Forelimb muscle (tissue), 1 donor: ENCODE measurements at regions not wholly inside any gene's neighbourhood (a gene's known extent, or its start where the extent isn't known, plus 50 kb on each side); places are given as distances from the start of the nearest gene placed in this dataset.
"Not testable (repeated sequence)": the region's sequence is repeated elsewhere in the genome, so short reads cannot be mapped to it uniquely, and the experiment has no call there.

Experiments used
- DNase-seq: peaks from one replicate; pipeline ENCODE4 v3.0.0-alpha.2; 2013; ENCODE audit warnings: low read depth

DNA sequence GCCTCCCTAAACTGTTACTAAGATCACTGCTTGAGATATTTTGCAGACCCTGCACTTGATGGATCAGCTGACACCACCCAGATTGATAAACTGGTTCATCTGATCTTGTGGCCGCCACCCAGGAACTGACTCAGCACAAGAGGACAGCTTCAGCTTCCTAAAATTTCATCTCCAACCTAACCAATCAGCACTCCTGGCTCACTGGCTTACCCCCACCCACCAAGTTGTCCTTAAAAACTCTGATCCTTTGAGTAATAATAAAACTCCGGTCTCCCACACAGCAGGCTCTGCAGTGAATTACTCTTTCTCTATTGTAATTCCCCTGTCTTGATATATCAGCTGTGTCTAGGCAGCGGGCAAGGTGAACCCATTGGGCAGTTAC is 174.8 kb downstream of the UTP18 start:
- no peak for DNase-seq

DNA sequence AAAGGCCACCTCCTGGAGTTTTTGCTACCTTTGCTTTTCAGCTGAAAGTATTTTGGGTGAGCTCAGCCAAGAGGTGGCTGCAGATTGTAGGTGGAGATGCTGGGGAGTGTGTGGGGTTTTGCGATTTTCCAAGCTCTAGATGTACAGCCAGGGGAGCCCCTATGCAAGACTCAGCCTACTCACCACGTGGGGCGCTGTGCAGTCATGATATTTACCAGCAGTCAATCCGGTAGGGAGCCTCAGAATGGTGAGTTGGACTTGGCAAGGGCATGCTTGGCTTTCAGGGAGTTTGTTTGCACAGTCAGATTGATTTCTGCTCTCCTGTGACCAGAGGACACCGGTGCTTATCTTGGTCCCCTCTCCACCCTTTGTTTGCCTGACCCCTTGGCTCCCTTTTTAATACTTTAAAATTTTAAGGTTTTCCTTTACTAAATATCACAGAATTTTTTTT is 175.3 kb downstream of the UTP18 start:
- DNase-seq: no peak

DNA sequence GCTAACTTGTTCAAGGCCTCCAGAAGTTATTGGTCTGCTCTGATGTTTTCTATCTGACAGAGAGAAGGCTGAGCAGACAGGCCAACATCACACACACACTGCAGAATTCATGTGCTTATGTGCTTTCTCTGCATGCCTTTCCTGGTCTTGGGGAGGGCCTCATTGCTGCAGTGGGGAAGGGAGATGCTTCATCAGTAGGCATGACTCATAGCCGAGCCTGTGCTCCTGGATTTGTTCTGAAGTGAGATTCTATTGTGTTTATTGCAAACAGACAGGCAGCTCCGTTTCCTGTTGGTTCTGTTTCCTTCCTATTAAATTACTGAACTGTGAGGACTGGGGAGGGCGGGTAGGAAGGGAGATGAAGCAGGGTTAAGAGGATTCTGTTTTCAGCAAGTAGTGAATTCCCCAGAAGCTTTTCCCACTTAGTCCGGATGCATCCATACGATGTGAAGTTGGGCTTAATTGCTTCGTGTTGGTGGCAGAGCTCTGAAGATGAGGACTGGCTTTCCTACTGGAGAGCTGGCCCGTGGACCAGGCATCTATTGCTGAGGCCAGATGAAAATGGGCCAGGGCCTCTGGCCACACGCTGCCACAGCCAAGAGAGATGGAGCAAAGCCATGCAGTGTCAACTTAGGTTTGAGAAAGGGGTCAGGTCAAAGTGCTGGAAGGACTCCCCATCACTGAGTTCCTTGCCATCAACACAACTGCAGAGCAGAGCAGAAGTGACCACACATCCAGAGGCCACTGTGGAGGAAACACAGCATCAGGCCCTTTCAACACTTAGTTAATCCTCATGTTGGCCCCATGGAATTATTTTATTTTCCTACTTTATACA is 179.3 kb downstream of the UTP18 start:
- no peak for DNase-seq

DNA sequence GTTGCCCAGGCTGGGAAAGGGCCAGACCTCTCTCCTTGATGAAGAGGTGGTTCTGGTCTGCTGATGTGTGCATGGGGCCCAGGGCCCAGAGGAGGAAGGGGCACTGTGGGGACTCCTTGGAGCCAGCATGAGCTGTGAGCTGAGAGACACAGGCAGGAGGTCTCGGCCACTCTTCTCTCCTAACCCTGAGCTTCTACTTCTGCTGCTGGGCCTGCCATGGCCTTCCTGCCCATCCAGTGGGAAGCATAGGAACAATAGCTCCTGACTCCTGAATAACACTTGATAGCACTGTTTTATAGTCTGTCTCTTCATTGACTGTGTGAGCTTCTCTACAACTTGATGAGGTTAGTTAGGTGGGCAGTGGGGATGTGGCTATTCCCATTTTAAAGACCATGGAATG is 181.1 kb downstream of the UTP18 start:
- no peak for DNase-seq

DNA sequence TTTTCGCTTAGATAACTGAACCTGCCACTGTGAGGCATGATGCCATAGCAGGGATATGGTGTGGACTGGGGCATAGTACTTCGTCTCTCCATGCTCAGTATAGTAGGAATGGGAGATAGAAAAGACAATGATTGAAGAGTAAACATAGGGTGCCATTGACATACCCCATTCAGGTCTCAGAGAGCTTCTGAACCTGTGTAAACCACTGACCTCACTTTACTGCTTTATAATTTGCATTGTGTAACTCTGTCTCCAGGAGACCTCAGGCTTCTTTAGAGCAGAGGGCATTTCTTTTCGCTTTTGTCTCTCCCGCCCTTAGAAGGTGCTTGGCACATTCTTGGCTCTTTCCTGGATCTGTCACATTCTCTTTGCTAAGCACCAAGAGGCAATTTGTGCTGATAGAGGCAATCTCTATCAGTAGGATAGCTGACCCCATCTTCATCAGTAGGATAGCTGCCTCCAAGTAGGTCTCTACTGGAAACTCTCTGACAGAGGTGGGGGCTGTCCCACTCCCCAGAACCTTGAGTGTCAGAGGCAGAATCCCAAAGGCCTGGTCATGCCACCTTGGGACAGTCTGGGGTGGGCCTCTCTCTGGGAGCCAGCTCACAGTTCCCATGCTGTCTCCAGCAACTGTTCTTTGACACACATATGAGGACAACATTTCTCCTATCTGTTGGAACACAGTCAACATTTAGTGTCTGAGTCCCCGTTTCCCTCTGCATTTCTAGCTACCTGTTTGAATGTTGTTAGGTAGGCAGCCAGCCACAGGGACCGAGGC is 181.9 kb downstream of the UTP18 start:
- no peak for DNase-seq

DNA sequence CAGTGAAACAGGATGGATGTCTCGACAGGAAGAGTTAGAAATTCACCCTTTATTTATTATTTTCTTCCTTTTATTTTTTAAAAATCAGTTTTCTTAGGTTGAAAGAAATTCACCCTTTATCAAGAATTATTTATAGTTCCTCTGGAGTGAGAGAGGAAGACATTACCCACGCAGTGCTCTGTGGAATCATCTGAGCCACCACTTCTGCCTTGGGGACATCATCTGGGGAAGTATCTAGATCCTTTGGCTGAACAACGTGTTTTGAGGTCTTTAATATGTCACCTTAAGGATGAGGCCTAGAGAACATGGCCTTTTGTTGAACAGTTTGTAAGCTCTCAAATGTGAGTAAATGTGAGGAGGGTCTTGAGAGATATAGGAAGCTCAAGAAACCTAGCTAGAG is 183.3 kb downstream of the UTP18 start:
- no peak for DNase-seq

DNA sequence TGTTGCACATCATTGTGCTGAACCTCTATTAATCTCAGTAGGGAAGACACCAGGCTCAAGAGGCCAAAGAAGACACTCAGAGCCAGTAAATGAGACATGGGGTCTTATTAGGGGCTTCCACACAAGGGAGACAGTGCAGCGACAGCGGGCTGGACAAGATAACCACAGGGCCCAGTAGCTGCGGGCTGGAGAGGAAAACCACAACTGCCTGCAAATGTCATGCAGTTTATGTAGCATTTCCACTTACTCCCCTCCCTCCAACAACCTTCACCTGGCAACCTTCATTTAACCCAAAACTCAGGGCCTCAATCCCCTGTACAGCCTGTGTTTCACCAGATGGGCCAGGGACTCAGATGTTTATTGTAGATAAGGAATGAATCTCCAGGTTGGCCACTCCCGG is 185.6 kb downstream of the UTP18 start:
- no peak for DNase-seq

DNA sequence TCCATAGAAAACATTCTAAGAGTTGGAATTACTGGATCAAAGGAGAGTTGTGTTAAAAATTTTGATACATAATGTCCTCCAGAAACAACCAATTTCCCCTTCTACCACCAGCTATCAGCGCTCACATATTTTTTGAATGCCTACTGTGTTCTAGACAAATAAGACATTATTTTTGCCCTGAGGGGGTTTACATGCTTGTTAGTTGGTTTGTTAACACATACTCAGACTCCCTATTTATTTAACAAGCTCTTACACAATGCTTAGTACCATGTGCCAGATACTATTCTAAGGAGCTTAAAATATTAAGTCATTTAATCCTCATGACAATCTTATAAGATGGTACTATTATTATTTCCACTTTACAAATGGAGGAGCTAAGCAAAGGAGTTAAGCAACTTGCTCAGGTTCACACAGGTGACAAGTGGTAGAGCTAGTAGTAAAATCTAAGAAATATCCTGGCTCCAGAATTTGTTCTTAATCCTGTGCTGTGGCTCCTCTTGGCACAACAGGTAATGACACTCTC is 194.2 kb downstream of the UTP18 start:
- no peak for DNase-seq

DNA sequence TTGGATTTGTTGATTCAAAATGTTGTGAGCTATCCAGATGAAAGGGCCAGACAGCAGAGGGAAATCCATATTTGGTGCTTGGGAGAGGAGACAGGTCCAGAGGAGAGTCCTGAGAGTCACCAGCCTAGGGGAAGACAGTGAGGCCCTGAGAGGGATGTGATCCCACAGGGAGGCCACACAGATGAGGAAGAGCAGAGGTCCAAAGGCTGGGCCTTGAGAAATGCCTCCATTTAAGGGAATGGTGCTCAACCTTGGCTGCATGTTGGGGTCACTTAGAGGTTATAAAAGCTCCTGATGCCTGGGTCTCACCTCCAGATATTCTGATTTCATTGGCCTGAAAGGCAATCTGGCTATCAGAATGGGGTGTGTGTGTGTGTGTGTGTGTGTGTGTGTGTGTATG is 194.9 kb downstream of the UTP18 start:
- no peak for DNase-seq

DNA sequence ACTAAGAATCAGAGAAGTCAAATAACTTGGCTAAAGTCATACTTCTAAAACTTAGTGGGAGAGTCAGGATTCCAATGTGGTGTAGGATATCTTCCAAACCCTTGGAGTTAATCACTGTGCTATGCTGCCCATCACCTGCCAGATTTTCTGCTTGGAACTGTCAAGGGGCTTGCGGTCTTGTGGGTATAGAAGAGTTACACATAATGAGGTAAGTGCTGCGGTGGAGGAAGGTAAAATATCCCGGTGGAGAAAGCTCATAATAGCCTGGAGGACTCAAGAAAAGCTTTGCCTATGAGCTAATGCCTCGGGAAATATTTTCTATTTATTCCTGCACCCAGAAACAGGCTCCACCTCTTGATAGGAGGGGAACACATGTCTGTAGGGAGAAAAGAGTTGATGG is 195.6 kb downstream of the UTP18 start:
- DNase-seq: no peak

DNA sequence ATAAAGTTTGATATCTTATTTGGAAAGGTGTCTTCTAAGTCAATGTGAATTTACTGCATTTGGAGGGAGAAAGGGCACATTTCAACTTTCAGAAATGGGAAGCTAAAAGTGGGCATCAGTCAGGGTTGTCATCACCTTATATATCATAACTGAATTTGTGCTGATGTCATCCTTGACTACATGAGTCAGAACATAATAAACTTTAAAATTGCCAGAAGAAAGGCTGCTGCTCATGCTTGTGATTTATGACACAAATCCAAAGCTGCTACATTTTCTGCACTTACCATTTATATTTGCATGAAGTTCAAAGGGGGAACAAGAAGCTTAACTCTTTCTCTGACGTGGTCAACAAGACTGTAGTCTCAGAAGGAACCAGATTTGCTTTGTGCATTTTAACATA is 196.6 kb downstream of the UTP18 start:
- DNase-seq: no peak

DNA sequence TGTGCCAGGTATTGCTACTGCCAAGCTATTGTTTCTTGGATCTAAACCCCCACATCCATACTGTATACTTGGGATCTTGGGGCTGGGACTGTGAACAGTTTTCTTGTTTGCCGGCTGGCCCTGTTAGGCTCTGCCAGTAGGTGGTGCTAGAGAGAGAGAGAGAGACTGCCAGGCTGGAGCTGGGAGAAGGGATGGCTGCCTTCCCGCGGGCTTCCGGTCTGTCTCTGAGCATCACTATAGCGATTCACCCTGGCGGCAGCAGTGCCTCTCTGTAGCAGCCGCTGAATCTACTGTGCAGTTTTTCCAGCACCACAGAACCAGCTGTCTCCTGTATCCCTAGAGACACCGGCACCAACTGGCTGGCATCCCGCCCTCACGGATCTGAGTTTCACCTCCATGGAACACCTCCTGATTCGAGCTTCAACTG is 201.2 kb downstream of the UTP18 start:
- DNase-seq: no peak

DNA sequence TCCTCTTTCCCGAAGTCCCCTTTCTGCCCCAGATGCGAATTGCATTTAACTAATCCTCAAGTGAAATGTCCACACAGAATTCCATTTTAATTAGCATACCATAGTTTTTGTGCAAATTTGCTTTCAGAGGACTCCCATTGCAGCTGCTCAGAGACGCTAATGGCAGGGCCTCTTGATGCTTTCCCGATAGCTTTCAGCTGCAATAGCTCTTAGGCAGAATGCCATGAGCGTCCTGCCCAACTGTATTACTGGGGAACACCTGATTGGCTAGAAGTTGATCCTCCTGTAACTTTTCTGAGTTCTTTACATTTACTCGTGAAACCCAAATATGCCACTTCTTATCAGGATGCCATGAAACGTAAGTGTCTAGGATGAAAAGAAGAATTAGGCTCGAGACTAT is 203.0 kb downstream of the UTP18 start:
- no peak for DNase-seq

DNA sequence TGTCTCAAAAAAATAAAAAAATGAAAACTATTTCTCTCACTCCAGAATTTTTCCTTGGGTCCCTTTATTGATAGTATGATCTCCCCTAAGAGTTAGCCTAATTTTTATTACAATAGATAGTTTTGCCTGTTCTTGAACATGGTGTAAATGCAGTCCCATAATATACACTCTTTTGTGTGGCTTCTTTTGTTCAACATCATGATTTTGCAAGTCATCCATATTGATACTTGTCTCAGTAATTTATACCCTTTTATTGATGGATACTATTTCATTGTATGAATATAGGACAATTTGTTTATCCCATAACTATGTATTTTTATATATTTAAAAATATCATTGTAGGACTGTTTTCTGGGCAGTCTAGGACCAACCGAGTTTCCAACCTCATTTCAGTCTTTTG is 207.0 kb downstream of the UTP18 start:
- no peak for DNase-seq

DNA sequence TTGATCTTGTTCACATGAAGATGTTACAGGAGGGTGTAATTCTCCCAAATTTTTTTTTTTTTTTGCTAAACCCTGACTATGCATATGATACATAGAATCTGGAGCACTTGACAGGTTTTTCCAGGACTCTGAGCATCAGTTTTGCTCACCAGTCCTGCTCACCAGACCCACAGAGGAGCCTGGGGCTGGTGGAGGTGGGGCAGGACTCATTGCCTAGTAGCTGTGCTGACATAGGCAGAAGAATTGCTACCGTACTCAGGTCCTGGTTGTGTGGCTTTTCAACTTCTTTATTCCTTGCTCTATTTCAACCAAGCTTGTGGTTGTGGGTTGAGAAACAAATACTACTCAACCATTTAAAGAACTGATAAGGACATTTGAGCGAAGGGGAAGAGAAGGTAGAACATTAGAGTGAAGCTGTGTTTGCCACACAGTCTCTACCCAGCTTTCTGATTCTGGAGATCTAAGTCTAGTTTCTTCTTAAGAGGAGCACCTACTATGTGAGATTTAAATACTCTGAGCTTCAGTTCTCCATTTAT is 212.4 kb downstream of the UTP18 start:
- no peak for DNase-seq

DNA sequence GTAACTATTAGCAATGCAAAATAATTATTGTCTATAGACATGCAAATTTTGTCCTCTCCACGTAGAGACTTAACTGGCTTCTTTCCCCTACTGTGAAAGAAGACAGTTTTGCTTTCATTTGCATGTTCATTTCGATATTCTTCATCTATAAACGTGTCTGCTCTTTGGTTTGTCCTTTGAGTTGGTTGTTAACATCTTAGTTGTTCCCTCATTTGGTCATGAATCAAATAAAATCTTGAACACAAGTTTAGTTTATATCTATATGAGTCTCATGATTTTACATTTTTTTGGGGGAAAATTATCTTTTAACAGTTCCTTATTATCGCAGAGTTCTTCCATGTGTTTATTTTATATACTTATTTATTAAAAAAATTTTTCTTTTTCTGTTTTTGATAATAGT is 214.4 kb downstream of the UTP18 start:
- DNase-seq: no peak

DNA sequence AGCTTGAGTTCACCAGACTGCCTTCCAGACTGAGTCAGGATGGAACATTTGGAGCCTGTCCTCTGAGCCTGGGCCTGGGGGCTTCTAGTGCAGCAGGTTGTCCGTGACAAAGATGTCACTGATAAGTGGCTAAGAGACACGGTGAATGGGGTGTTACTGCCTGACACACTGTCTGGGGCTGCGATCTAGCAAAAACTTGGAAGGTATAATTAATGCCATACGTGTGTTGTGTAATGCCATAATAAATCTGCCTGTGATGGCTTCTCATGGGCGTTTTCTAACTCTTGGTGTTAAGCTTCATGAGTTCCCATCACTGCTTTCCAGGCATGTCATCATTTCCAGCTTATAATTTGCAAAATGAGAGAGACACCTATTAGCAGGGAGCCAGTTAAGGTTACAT is 215.4 kb downstream of the UTP18 start:
- DNase-seq: no peak

DNA sequence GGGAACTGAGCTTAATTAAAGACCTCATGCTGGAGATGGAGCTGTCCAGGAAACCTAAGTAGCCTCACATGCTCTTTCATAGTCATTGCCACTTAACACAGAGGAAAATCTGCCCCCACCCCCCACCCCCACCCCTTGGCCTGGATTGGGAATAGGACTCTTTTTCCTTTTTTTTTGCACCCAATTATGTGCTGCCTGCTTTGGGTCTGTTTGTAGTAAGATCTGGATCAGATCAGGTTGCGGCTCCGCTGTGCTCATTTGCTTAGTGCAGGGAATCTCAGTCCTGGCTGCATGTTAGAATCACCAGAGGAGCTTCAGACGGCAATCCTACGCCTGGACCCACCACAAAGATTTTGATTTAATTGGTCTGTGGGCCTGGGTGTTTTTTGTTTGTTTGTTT is 219.0 kb downstream of the UTP18 start:
- no peak for DNase-seq

DNA sequence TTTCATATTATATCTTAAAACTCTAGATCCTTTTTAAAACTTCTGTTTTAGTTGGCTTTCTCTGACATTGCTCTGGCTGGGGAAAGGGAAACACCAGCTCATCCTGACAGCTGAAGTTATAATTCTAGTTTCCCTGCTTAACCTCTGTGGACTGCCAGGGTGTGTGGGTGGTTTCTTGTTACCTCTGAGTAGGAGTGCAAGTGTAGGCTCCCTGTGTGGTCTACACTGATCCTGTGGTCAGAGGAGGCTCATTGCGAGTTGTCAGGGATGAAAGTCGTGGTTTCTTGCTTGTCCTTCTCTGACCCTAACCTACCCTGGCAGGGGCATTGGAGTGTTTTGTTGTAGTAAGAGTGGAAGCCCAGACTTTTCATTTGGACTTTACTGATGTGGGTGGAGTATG is 221.0 kb downstream of the UTP18 start:
- DNase-seq: no peak

DNA sequence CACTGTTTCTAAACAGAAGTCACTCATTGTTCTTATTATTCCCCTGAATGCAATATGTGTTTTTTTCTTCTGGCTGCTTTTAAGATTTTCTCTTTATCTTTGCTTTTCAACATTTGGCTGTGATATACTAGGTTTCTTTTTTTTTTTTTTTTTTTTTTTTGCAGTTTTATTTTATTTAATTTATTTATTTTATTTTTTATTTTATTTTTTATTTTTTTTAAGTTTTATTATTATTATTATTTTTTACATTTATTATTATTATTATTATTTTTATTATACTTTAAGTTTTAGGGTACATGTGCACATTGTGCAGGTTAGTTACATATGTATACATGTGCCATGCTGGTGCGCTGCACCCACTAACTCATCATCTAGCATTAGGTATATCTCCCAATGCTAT is 221.9 kb downstream of the UTP18 start:
- not testable (repeated sequence) for DNase-seq

DNA sequence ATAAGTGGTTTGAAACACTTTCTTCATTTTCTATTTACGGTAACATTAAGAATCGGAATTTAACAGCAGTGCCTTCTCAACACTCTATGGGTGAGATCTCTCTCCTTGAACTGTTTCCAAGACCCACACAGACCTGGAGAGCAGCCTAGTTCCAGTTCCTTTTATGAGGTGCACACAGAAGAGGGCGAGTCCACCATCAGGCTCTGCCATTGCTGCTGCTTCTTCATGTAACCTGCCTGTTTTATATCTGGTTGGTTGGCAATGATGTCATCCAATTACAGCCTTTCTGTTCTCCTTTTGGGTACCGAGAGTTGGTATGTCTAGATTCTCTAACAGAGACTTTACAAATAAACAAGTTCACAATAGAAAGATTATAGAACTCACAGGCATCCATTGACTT is 225.7 kb downstream of the UTP18 start:
- DNase-seq: no peak

DNA sequence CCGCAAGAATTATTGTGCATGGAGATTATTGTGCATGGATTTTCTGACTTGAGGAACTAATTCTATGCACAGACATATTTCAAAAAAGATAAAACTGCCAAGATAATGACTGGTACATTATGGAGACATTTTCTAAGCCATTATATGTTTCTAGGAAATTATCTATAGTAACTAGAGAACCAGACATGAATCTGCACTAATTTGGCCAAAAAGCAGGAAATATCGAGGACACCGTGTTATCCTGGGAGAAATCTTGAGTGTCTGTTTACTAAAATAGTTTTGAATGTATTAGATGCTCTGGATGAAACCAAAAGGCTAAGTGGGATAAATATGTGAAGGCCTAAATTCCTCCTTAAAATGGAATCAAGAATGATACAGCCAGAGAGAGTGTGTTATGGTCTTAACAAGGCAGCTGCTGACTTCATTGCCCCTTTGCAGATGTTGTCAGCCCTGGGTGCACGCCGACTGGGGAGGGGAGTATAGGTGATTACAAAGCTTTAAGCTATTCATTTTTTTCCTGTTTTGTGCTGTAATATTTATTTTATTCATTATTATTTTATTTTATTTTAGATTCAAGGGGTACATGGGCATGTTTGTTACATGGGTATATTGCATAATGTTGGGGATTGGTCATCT is 226.7 kb downstream of the UTP18 start:
- DNase-seq: no peak
